ENCODE measurements at regions not wholly inside any gene's neighbourhood (a gene's known extent, or its start where the extent isn't known, plus 50 kb on each side); places are given as distances from the start of the nearest gene placed in this dataset.
"Not testable (repeated sequence)": the region's sequence is repeated elsewhere in the genome, so short reads cannot be mapped to it uniquely, and the experiment has no call there.

DNA sequence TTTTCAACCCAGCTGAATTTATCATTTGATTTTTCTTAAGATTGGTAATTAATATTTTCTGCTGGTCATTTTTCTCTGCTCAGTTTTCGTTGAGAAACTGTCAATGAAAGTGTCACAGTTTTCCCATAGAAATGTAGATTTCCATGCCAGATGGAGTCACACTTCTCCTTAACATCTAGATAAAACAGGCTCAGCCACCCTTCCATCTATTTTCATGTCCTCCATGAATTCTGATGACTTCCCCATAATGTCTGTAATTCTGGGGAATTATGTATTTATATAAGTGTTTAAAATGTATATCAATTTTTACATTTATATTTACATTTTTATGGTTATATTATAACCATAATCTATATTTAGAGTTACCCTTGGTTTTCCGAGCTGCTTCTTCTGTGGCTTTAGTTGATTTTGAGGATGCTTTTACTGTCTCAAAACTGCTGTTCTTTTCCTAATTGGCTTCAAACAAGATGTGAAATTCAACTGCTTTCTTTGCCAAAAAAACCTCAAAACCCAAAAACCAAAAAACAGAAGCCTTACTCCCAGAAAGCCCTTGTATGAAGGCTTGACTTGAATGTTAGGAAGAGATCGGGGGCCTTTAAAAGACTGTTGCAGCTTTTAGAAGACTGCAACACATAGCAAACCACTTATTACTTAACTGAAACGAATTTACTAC lies 95.4 kb upstream of the CDCA7L start:
- Histone ChIP-seq H3K27ac (ENCODE audit: low read length) (no peak overlapping the region), H3K27me3 (ENCODE audit: control insufficient read depth, insufficient read depth, low read length) (no peaks in the 10 kb centered on the region), H3K4me1 (ENCODE audit: control insufficient read depth, insufficient read depth, low read length) (no peaks in the 10 kb centered on the region), H3K4me3 (ENCODE audit: low read length) (no peak overlapping the region), H3K9me3 (replicated peaks; ENCODE audit: control insufficient read depth, low read depth, low read length) (no peaks in the 10 kb centered on the region), H3K36me3 (ENCODE audit: control insufficient read depth, insufficient read depth, low read length) (no peaks in the 10 kb centered on the region)
- WGBS (ENCODE audit: insufficient coverage): no CpG with 5 or more reads among the region's 4 CpGs
- no peak for DNase-seq

DNA sequence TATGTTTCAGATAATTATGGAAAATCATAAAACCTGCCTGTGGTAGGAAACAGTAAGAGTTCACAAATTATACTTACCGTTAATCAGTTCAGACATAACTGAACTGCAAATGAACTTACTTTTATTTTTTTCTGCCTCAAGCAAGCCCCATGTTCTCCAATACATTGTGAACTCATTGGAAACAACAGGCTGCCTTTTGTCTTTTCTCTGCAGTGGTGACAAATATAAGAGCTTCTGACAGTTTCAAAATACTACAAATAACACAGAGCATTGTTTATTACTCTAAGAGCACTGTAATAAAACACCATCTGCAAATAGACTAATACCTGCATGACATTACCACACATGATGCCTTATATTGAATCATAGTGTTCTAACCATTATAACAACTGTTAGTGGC lies 94.0 kb upstream of the CDCA7L start:
- DNase-seq: no peak
- WGBS (ENCODE audit: insufficient coverage): no CpG with 5 or more reads among the region's 1 CpG
- H3K4me3 ChIP-seq (ENCODE audit: low read length): no peak overlapping the region
- H3K27me3 ChIP-seq (ENCODE audit: control insufficient read depth, insufficient read depth, low read length): no peaks in the 10 kb centered on the region
- no peaks in the 10 kb centered on the region for H3K9me3 ChIP-seq (replicated peaks; ENCODE audit: control insufficient read depth, low read depth, low read length)
- H3K4me1 ChIP-seq (ENCODE audit: control insufficient read depth, insufficient read depth, low read length): no peaks in the 10 kb centered on the region
- no peak overlapping the region for H3K27ac ChIP-seq (ENCODE audit: low read length)
- no peaks in the 10 kb centered on the region for H3K36me3 ChIP-seq (ENCODE audit: control insufficient read depth, insufficient read depth, low read length)

DNA sequence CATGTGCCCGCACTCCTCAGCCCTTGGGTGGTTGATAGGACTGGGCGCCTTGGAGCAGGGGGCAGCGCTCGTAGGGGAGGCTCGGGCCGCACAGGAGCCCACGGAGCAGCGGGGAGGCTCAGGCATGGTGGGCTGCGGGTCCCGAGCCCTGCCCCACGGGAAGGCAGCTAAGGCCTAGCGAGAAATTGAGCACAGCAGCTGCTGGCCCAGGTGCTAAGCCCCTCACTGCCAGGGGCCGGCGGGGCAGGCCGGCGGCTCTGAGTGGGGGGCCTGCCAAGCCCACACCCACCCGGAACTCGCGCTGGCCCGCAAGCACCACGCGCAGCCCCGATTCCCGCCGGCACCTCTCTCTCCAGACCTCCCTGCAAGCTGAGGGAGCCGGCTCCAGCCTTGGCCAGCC lies 86.7 kb upstream of the CDCA7L start:
- not testable (repeated sequence) for DNase-seq; H3K4me1 ChIP-seq (ENCODE audit: control insufficient read depth, insufficient read depth, low read length); H3K27me3 ChIP-seq (ENCODE audit: control insufficient read depth, insufficient read depth, low read length); H3K27ac ChIP-seq (ENCODE audit: low read length); H3K36me3 ChIP-seq (ENCODE audit: control insufficient read depth, insufficient read depth, low read length); H3K9me3 ChIP-seq (replicated peaks; ENCODE audit: control insufficient read depth, low read depth, low read length); H3K4me3 ChIP-seq (ENCODE audit: low read length)
- 80% methylated on average over 19 of the region's 26 CpGs for WGBS (ENCODE audit: insufficient coverage)

DNA sequence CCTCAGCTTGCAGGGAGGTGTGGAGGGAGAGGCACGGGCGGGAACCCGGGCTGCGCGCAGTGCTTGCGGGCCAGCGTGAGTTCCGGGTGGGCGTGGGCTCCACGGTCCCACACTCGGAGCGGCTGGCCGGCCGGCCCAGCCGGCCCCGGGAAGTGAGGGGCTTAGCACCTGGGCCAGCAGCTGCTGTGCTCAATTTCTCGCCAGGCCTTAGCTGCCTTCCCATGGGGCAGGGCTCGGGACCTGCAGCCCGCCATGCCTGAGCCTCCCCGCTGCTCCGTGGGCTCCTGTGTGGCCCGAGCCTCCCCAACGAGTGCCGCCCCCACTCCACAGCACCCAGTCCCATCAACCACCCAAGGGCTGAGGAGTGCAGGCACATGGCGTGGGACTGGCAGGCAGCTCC lies 83.0 kb upstream of the CDCA7L start:
- not testable (repeated sequence) for H3K27me3 ChIP-seq (ENCODE audit: control insufficient read depth, insufficient read depth, low read length); H3K4me3 ChIP-seq (ENCODE audit: low read length); H3K27ac ChIP-seq (ENCODE audit: low read length); H3K9me3 ChIP-seq (replicated peaks; ENCODE audit: control insufficient read depth, low read depth, low read length); H3K4me1 ChIP-seq (ENCODE audit: control insufficient read depth, insufficient read depth, low read length); H3K36me3 ChIP-seq (ENCODE audit: control insufficient read depth, insufficient read depth, low read length); DNase-seq
- 89% methylated on average over 19 of the region's 25 CpGs for WGBS (ENCODE audit: insufficient coverage)

DNA sequence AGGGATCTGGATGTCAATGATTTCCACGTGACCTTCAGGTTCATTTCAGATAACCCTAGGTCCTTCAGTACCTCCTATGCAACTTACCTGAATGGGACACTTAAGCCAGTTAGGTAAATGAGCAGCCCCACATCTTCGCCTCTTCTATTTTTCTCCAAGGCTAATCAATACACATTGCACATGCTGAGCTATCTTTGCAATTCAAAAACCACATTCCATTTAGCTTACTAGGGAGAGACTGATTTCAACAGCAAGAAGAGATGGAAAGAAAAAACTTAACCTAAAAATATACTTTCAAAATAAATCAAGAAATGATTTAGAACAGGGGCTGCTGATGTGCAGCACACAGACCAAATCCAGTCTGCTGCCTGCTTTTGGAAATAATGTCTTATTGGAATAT lies 81.8 kb upstream of the CDCA7L start:
- H3K27me3 ChIP-seq (ENCODE audit: control insufficient read depth, insufficient read depth, low read length): no peaks in the 10 kb centered on the region
- H3K4me3 ChIP-seq (ENCODE audit: low read length): no peak overlapping the region
- no peak for DNase-seq
- 60% methylated on average over 1 of the region's 2 CpGs for WGBS (ENCODE audit: insufficient coverage)
- H3K36me3 ChIP-seq (ENCODE audit: control insufficient read depth, insufficient read depth, low read length): no peaks in the 10 kb centered on the region
- H3K4me1 ChIP-seq (ENCODE audit: control insufficient read depth, insufficient read depth, low read length): no peaks in the 10 kb centered on the region
- H3K9me3 ChIP-seq (replicated peaks; ENCODE audit: control insufficient read depth, low read depth, low read length): no peaks in the 10 kb centered on the region
- H3K27ac ChIP-seq (ENCODE audit: low read length): no peak overlapping the region

DNA sequence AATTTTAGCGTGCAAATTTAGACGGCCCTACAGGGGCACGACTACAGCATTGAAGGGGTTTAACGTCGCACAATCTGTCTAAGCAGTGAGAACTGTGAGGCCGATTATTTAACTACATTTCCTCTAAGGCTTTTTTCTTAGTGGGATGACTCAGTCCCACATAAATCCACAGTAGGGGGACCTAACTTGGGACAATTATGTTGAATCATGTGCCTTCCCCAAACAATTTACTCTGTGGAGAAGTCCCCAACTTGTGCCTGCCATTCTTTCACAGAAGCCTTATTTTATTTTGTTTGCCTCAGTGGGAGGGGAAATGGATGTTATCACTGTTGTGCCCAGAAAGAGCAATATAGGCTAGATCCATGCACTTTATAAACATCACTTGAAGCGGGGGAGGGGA lies 80.3 kb upstream of the CDCA7L start:
- no peak for DNase-seq
- Histone ChIP-seq H3K9me3 (replicated peaks; ENCODE audit: control insufficient read depth, low read depth, low read length) (no peaks in the 10 kb centered on the region), H3K36me3 (ENCODE audit: control insufficient read depth, insufficient read depth, low read length) (no peaks in the 10 kb centered on the region), H3K4me1 (ENCODE audit: control insufficient read depth, insufficient read depth, low read length) (no peaks in the 10 kb centered on the region), H3K4me3 (ENCODE audit: low read length) (no peak overlapping the region), H3K27ac (ENCODE audit: low read length) (no peak overlapping the region), H3K27me3 (ENCODE audit: control insufficient read depth, insufficient read depth, low read length) (no peaks in the 10 kb centered on the region)
- no CpG with 5 or more reads among the region's 7 CpGs for WGBS (ENCODE audit: insufficient coverage)

DNA sequence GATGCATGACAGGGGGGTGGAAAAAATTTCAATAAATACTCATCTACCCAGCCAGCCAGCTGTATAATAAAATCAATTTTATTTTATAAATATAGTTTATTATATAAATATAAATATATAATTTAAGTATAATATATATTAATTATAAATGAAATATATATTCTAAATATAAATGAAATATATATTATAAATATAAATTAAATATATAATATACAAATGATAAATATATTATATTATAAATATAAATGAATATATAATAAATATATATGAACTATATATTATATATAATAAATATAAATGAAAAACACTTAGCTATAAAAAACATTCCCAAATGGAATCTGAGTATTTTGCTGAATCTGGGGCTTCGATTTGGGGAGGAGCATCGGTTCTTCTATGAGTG lies 79.4 kb upstream of the CDCA7L start:
- Histone ChIP-seq H3K4me3 (ENCODE audit: low read length) (no peak overlapping the region), H3K4me1 (ENCODE audit: control insufficient read depth, insufficient read depth, low read length) (no peaks in the 10 kb centered on the region), H3K27me3 (ENCODE audit: control insufficient read depth, insufficient read depth, low read length) (no peaks in the 10 kb centered on the region), H3K27ac (ENCODE audit: low read length) (no peak overlapping the region), H3K9me3 (replicated peaks; ENCODE audit: control insufficient read depth, low read depth, low read length) (no peaks in the 10 kb centered on the region), H3K36me3 (ENCODE audit: control insufficient read depth, insufficient read depth, low read length) (no peaks in the 10 kb centered on the region)
- 100% methylated on average over 1 of the region's 2 CpGs for WGBS (ENCODE audit: insufficient coverage)
- DNase-seq: no peak

DNA sequence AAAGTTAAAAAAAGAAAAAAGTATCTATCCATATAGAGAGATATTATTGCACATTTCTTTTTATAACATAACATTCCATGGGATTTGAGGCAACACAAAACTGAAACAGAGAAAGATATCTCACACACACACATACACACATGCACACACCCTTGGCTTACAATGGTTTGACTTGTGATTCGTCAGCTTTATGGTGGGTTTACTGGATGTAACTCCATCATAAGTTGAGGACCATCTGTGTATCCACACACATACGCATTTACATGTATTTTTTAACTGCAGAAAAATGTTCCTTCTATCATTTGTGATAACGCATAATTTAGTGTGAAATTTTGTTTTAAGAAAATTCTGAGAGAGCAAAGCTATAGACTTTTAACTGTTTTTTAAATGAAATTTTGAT lies 74.2 kb upstream of the CDCA7L start:
- H3K27me3 ChIP-seq (ENCODE audit: control insufficient read depth, insufficient read depth, low read length): no peaks in the 10 kb centered on the region
- H3K9me3 ChIP-seq (replicated peaks; ENCODE audit: control insufficient read depth, low read depth, low read length): no peaks in the 10 kb centered on the region
- no peak for DNase-seq
- no peak overlapping the region for H3K27ac ChIP-seq (ENCODE audit: low read length)
- H3K4me1 ChIP-seq (ENCODE audit: control insufficient read depth, insufficient read depth, low read length): no peaks in the 10 kb centered on the region
- H3K36me3 ChIP-seq (ENCODE audit: control insufficient read depth, insufficient read depth, low read length): no peaks in the 10 kb centered on the region
- H3K4me3 ChIP-seq (ENCODE audit: low read length): no peak overlapping the region
- WGBS (ENCODE audit: insufficient coverage): no CpG with 5 or more reads among the region's 3 CpGs

DNA sequence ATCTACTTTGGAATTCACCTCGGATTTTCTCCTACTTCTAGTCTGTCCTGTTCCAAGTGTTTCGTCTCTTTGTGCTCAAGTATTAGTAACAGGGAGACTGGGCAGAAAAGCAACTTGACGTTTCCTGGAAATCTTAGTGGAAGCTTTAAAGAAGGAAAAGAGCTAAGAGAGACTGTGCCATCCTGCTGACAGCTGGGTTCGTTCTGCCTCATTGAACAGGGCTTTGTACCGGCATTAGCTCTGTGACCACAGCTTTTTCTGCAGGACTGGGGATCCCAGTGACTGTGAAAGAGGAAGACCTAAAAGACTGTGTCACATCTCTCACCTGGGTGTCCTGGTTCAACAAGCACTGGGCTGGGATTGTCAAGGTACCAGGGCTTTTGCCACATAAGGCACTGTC lies 70.8 kb upstream of the CDCA7L start:
- Histone ChIP-seq H3K9me3 (replicated peaks; ENCODE audit: control insufficient read depth, low read depth, low read length) (no peaks in the 10 kb centered on the region), H3K27ac (ENCODE audit: low read length) (no peak overlapping the region), H3K36me3 (ENCODE audit: control insufficient read depth, insufficient read depth, low read length) (no peaks in the 10 kb centered on the region), H3K4me3 (ENCODE audit: low read length) (no peak overlapping the region), H3K4me1 (ENCODE audit: control insufficient read depth, insufficient read depth, low read length) (no peaks in the 10 kb centered on the region), H3K27me3 (ENCODE audit: control insufficient read depth, insufficient read depth, low read length) (no peaks in the 10 kb centered on the region)
- WGBS (ENCODE audit: insufficient coverage): 62% methylated on average over 4 of the region's 5 CpGs
- no peak for DNase-seq

DNA sequence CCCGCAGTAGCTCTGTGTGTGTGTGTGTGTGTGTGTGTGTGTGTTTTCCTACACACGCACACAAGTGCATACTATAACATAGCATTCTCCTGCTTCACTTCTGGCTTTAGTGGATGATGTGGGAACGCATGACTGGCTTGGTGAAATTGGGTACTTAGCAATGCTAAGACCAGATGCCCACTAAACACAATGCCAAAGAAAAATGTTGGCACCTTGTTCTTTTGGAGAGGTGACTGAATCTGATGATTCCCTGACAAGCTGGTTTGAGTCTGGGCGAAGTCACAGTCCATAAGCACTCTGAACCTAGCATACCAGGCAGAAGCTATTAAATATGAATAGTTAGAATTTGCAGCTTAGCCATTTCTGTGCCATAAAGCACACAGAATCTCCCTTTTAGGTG lies 68.0 kb upstream of the CDCA7L start:
- H3K9me3 ChIP-seq (replicated peaks; ENCODE audit: control insufficient read depth, low read depth, low read length): no peaks in the 10 kb centered on the region
- no peak overlapping the region for H3K4me3 ChIP-seq (ENCODE audit: low read length)
- H3K36me3 ChIP-seq (ENCODE audit: control insufficient read depth, insufficient read depth, low read length): no peaks in the 10 kb centered on the region
- H3K27ac ChIP-seq (ENCODE audit: low read length): no peak overlapping the region
- no peaks in the 10 kb centered on the region for H3K27me3 ChIP-seq (ENCODE audit: control insufficient read depth, insufficient read depth, low read length)
- DNase-seq: no peak
- no peaks in the 10 kb centered on the region for H3K4me1 ChIP-seq (ENCODE audit: control insufficient read depth, insufficient read depth, low read length)
- no CpG with 5 or more reads among the region's 4 CpGs for WGBS (ENCODE audit: insufficient coverage)

DNA sequence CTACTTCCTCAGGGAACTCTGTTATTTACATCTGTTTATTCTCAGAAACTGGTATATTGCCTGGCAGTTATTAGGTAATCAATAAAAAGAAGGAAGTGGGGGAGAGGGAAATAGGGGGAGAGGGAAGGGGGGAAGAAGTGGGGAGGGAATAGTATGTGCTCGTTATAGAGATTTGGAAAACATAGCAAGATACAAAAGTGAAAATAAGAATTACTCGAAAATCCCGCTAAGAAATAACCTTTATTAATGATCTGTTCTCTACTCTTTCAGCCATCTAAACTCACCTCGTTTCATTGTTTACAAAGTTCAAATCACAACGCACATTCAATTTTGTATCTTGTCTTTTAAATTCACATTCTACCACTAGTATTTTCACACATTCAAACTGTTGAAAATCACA lies 63.0 kb upstream of the CDCA7L start:
- DNase-seq: no peak
- Histone ChIP-seq H3K9me3 (replicated peaks; ENCODE audit: control insufficient read depth, low read depth, low read length) (no peaks in the 10 kb centered on the region), H3K4me3 (ENCODE audit: low read length) (no peak overlapping the region), H3K4me1 (ENCODE audit: control insufficient read depth, insufficient read depth, low read length) (peaks cover 4% of the 10 kb centered on the region), H3K36me3 (ENCODE audit: control insufficient read depth, insufficient read depth, low read length) (no peaks in the 10 kb centered on the region), H3K27ac (ENCODE audit: low read length) (no peak overlapping the region), H3K27me3 (ENCODE audit: control insufficient read depth, insufficient read depth, low read length) (peaks cover 2% of the 10 kb centered on the region)
- 61% methylated on average over 4 of the region's 5 CpGs for WGBS (ENCODE audit: insufficient coverage)

All from muscle of leg (tissue), 3 donors.